ENCODE measurements at regions not wholly inside any gene's neighbourhood (a gene's known extent, or its start where the extent isn't known, plus 50 kb on each side); places are given as distances from the start of the nearest gene placed in this dataset.

GRCh38 chr2:226360658-226361057 is 439.0 kb downstream of the IRS1 start:
- no peak overlapping the region for H3K27ac ChIP-seq
- no peak for DNase-seq (ENCODE audit: low read depth, low spot score)

GRCh38 chr2:226358688-226359087 is 440.9 kb downstream of the IRS1 start:
- H3K27ac ChIP-seq, result no peak overlapping the region
- DNase-seq (ENCODE audit: low read depth, low spot score), result no peak

GRCh38 chr2:226357816-226358215 is 441.8 kb downstream of the IRS1 start:
- no peak for DNase-seq (ENCODE audit: low read depth, low spot score)
- H3K27ac ChIP-seq, result no peak overlapping the region

GRCh38 chr2:226355600-226355999 is 444.0 kb downstream of the IRS1 start:
- no peak overlapping the region for H3K27ac ChIP-seq
- DNase-seq (ENCODE audit: low read depth, low spot score), result no peak

GRCh38 chr2:226354434-226354833 is 445.2 kb downstream of the IRS1 start:
- no peak overlapping the region for H3K27ac ChIP-seq
- no peak for DNase-seq (ENCODE audit: low read depth, low spot score)

GRCh38 chr2:226352941-226353560 is 446.6 kb downstream of the IRS1 start:
- no peak overlapping the region for H3K27ac ChIP-seq
- DNase-seq (ENCODE audit: low read depth, low spot score), result no peak

DNA sequence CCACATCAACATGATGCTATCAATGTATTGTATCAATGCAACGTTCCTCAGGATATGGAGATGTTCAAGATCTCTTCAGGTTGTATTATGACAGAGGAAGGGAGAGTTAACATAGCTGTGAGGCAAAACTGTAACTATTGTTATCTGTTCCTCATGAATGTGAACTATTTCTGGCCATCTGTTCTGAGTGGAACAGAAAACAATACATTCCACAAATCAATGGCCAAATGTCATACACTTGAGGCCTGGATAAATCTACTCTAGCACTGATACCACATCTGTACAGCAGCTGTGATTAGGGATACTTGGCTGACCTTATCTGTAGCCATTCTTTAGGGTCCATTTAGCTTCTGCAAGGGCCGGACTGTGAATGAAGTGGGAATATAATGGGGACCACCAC is 447.9 kb downstream of the IRS1 start:
- DNase-seq (ENCODE audit: low read depth, low spot score), result no peak
- H3K27ac ChIP-seq, result no peak overlapping the region

- no peak overlapping the region for H3K27ac ChIP-seq
- no peak for DNase-seq (ENCODE audit: low read depth, low spot score)
Observed at GRCh38 chr2:226339616-226340015, 460.0 kb downstream of the IRS1 start.

- no peak overlapping the region for H3K27ac ChIP-seq
Observed at GRCh38 chr2:226338825-226339224, 460.8 kb downstream of the IRS1 start.

DNA sequence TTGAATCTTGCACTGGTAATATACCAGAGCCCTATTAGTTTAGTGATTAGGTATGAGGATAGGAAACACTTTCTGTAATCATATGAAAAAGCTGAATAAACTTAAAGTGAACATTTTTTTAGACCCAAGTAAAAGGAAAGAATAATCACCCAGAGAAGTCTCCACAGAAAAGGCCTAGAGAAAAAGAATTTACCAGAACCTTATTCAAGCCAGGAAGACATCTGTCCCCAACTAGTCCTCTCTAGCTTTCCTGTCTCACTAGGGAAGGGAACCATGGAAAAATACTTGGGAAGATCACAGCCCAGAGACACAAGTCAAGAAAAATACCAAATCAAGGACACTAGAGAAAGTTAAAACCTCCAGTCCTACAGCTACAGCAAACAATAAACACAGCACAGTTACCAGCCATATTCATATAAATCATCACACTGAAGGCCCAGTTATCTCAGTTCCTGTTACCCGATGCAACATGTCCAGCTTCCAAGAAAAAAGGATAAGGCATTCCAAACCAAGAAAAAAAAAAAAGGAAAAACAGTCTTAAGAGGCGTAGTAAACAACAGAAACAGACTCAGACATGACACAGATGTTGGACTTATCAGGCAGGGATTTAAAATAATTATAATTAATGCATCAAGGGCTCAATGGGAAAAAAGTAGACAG is 461.5 kb downstream of the IRS1 start:
- no peak for DNase-seq (ENCODE audit: low read depth, low spot score)
- no peak overlapping the region for H3K27ac ChIP-seq

More at GRCh38 chr2:226338825-226339224, 460.8 kb downstream of the IRS1 start:
- DNase-seq (ENCODE audit: low read depth, low spot score), result no peak

DNA sequence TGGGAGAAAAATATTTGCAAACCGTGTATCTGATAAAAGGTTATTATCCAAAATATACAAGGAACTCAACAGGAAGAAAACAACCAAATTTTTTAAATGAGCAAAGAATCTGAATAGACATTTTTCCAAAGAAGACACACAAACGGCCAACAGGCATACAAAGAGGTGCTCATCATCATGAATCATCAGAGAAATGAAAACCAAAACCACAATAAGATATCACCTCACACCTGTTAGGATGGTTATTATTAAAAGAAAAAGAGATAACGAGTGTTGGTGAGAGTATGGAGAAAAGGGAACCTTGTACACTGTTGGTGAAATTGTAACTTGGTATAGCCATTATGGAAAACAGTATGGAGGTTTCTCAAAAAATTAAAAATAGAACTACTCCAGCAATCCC is 463.3 kb downstream of the IRS1 start:
- no peak overlapping the region for H3K27ac ChIP-seq
- no peak for DNase-seq (ENCODE audit: low read depth, low spot score)

DNA sequence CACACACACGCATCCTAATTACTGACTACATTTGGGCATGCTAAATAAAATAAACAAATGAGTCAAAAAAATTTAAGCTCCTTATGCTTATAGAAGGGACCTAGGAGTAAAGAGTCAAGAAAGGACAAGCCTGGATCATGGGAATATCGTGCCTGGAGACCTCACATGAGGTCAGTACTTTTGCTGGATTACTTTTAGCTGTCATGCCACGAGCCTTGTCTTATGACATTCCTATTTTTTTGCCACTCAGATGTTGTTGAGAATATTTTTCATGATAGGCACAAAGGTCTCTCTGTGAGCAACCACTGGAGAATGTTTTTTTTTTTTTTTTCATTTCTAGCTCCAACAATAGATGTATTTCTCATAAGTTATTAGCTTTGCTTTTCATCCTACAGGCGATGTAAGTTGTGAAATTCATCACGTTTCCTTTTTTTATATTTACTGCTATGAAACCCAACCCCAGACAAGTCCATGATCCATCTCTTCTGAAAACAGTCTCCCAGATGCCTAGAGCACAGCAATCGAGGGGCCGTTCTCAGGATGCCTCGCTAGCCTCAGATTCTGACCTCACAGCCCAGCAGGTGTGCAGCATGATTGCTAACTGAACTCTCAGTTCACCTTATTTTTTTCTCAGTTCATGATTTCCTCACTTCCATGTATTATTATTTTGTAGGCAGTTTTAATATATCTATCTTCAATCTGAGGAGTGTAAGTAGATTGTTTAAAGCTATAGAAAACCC is 464.5 kb downstream of the IRS1 start:
- no peak overlapping the region for H3K27ac ChIP-seq
- DNase-seq (ENCODE audit: low read depth, low spot score), result no peak

- H3K27ac ChIP-seq, result no peak overlapping the region
Observed at GRCh38 chr2:226333388-226333787, 466.2 kb downstream of the IRS1 start.

GRCh38 chr2:226330206-226330605 is 469.4 kb downstream of the IRS1 start:
- no peak overlapping the region for H3K27ac ChIP-seq
- no peak for DNase-seq (ENCODE audit: low read depth, low spot score)

More at GRCh38 chr2:226333388-226333787, 466.2 kb downstream of the IRS1 start:
- DNase-seq (ENCODE audit: low read depth, low spot score), result no peak

DNA sequence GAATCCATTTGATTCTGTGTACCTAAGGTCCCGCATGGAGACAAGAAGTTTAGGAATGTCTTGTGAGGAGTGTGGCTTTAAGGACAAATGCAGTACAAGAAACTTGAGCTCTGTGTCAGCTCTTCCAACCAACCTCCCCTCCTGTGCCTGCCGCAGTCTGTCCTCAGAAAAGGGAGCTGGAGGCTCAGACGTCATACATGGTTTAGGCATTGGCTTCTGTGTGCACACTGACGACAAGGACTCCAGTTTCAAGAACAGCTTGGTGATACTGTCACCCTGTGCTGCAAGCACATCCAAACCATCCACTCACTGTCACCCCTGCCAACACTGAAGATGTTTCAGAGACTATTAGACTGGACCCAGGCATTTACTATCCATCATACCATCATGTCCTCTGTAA is 470.4 kb downstream of the IRS1 start:
- no peak overlapping the region for H3K27ac ChIP-seq
- no peak for DNase-seq (ENCODE audit: low read depth, low spot score)

- DNase-seq (ENCODE audit: low read depth, low spot score), result peak; percentile 44
- H3K27ac ChIP-seq, result peak overlapping the region; percentile 8
Observed at GRCh38 chr2:226327830-226328229, 471.8 kb downstream of the IRS1 start.

GRCh38 chr2:226325526-226325925 is 474.1 kb downstream of the IRS1 start:
- H3K27ac ChIP-seq, result no peak overlapping the region
- no peak for DNase-seq (ENCODE audit: low read depth, low spot score)

DNA sequence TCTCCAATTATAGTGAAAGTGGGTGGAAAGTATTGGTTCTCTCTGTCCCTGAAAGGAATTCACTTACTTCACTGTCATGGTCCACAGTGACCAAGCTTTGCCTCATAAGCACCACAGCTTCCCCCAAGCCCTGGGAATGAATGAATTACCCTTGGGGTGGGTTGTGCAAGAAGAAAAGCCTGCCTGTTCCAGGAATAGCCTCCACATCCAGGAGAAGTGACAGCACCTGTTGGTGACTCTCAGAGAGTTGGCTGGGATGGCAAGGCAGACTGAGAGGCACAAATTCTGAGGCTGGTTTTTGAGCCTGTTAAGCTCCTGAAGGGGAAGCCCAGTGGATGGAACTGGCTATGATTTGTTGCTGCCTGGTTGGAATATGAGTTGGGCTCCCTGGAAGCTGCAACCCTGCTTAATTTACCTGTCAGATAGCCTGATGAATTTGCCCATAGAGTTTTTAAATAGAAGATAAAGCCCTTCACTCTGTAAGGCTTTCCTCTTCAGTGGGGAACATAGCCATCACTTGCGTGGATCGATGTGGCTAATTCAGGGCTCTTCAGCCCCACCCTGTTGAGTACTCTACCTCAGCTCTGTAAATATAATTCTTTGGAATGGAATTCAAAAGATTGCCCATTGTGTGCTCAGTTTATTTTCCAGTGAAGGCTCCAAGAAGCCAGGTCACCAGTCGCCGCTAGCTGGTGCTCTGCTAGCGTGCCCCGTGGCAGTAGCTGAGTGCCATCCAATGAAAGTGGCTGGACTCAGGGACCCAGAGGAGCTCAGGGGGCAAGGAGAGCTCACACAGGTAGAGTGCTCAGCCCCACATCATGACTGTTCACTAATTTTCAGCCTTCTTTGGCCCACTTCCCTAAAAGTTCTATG is 479.3 kb downstream of the IRS1 start:
- DNase-seq (ENCODE audit: low read depth, low spot score), result no peak
- H3K27ac ChIP-seq, result no peak overlapping the region

- H3K27ac ChIP-seq, result no peak overlapping the region
- no peak for DNase-seq (ENCODE audit: low read depth, low spot score)
Observed at GRCh38 chr2:226317970-226318369, 481.6 kb downstream of the IRS1 start.

DNA sequence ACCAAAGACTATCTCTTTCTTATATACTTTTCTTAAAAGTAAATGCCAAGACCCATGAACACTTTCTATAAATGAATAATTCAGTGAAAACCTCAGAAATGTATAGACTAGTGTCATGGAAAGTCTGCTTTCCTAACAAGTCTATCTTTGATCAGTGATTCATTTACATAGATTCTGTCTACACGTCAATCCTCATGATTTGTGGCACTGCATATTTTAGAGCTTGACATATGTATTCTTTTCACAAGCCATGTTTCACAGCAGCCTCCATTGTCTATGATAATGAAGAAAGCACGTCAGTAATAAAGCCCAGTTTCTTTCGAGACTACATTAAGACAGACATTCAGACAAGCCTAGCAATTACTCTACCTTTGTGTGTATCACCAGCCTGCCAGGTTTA is 486.6 kb downstream of the IRS1 start:
- H3K27ac ChIP-seq, result no peak overlapping the region
- no peak for DNase-seq (ENCODE audit: low read depth, low spot score)

- no peak overlapping the region for H3K27ac ChIP-seq
- no peak for DNase-seq (ENCODE audit: low read depth, low spot score)
Observed at GRCh38 chr2:226312155-226312554, 487.5 kb downstream of the IRS1 start.

Data from epithelial cell of prostate (primary cell).